ENCODE measurements at regions not wholly inside any gene's neighbourhood (a gene's known extent, or its start where the extent isn't known, plus 50 kb on each side); places are given as distances from the start of the nearest gene placed in this dataset.
A peak's percentile ranks its signal among the peaks of the same experiment; 100 is the strongest.
"Not testable (repeated sequence)": the region's sequence is repeated elsewhere in the genome, so short reads cannot be mapped to it uniquely, and the experiment has no call there.

- no peak overlapping the region for H3K4me3 ChIP-seq (replicated peaks in 1 of 4; ENCODE audit: control extremely low read depth in 1 of 4, insufficient read depth in 1 of 4, low read depth in 3 of 4, low read length in 4 of 4)
- no peaks in the 10 kb centered on the region for H3K9me3 ChIP-seq (ENCODE audit: control insufficient read depth, insufficient read depth, low read depth, low read length)
- TF ChIP-seq EZH2 (IDR thresholded peaks at IDR 0.05; ENCODE audit: low read length, missing control alignments) (no peak), CTCF (conservative IDR thresholded peaks at IDR 0.05 in 1 of 2, IDR thresholded peaks at IDR 0.05 in 1 of 2; ENCODE audit: low read depth in 1 of 2, low read length in 2 of 2) (no peak)
- H3K27ac ChIP-seq (ENCODE audit: insufficient read depth, low read length) = no peak overlapping the region
- H2AFZ ChIP-seq (ENCODE audit: low read length) = no peak overlapping the region
- H3K4me1 ChIP-seq (ENCODE audit: control insufficient read depth, extremely low read depth, insufficient read depth, low read length) = no peaks in the 10 kb centered on the region
- no peak overlapping the region for H3K4me2 ChIP-seq (ENCODE audit: extremely low read depth, insufficient read depth, low read length)
- H3K79me2 ChIP-seq (ENCODE audit: control insufficient read depth, insufficient read depth, low read length) = no peaks in the 10 kb centered on the region
- no peaks in the 10 kb centered on the region for H3K36me3 ChIP-seq (ENCODE audit: control insufficient read depth, insufficient read depth, low read length)
- DNase-seq (ENCODE audit: low read depth in 2 of 2) = peak in 1 of 2 donors; percentile 47
- no peaks in the 10 kb centered on the region for H3K27me3 ChIP-seq (ENCODE audit: control insufficient read depth, insufficient read depth, low read length)
- no peaks in the 10 kb centered on the region for H4K20me1 ChIP-seq (ENCODE audit: control insufficient read depth, extremely low read depth, insufficient read depth, low read length)
- no peak overlapping the region for H3K9ac ChIP-seq (ENCODE audit: insufficient read depth, low read length)
Observed at GRCh38 chr10:25867321-25867720, 66.7 kb upstream of the MYO3A start.

- Histone ChIP-seq H3K4me3 (replicated peaks in 1 of 4; ENCODE audit: control extremely low read depth in 1 of 4, insufficient read depth in 1 of 4, low read depth in 3 of 4, low read length in 4 of 4) (no peak overlapping the region), H4K20me1 (ENCODE audit: control insufficient read depth, extremely low read depth, insufficient read depth, low read length) (no peaks in the 10 kb centered on the region), H2AFZ (ENCODE audit: low read length) (no peak overlapping the region), H3K27me3 (ENCODE audit: control insufficient read depth, insufficient read depth, low read length) (no peaks in the 10 kb centered on the region), H3K27ac (ENCODE audit: insufficient read depth, low read length) (no peak overlapping the region), H3K79me2 (ENCODE audit: control insufficient read depth, insufficient read depth, low read length) (no peaks in the 10 kb centered on the region), H3K4me2 (ENCODE audit: extremely low read depth, insufficient read depth, low read length) (no peak overlapping the region), H3K36me3 (ENCODE audit: control insufficient read depth, insufficient read depth, low read length) (no peaks in the 10 kb centered on the region), H3K4me1 (ENCODE audit: control insufficient read depth, extremely low read depth, insufficient read depth, low read length) (no peaks in the 10 kb centered on the region), H3K9me3 (ENCODE audit: control insufficient read depth, insufficient read depth, low read depth, low read length) (no peaks in the 10 kb centered on the region), H3K9ac (ENCODE audit: insufficient read depth, low read length) (no peak overlapping the region)
- no peak for DNase-seq (ENCODE audit: low read depth in 2 of 2)
- TF ChIP-seq CTCF (conservative IDR thresholded peaks at IDR 0.05 in 1 of 2, IDR thresholded peaks at IDR 0.05 in 1 of 2; ENCODE audit: low read depth in 1 of 2, low read length in 2 of 2) (no peak), EZH2 (IDR thresholded peaks at IDR 0.05; ENCODE audit: low read length, missing control alignments) (no peak)
Observed at GRCh38 chr10:25869067-25869591, 64.9 kb upstream of the MYO3A start.

- no peaks in the 10 kb centered on the region for H3K79me2 ChIP-seq (ENCODE audit: control insufficient read depth, insufficient read depth, low read length)
- TF ChIP-seq EZH2 (IDR thresholded peaks at IDR 0.05; ENCODE audit: low read length, missing control alignments) = no peak
- TF ChIP-seq CTCF (conservative IDR thresholded peaks at IDR 0.05 in 1 of 2, IDR thresholded peaks at IDR 0.05 in 1 of 2; ENCODE audit: low read depth in 1 of 2, low read length in 2 of 2) = no peak
- H3K36me3 ChIP-seq (ENCODE audit: control insufficient read depth, insufficient read depth, low read length) = no peaks in the 10 kb centered on the region
- H3K4me2 ChIP-seq (ENCODE audit: extremely low read depth, insufficient read depth, low read length) = no peak overlapping the region
- no peak overlapping the region for H3K4me3 ChIP-seq (replicated peaks in 1 of 4; ENCODE audit: control extremely low read depth in 1 of 4, insufficient read depth in 1 of 4, low read depth in 3 of 4, low read length in 4 of 4)
- H3K27ac ChIP-seq (ENCODE audit: insufficient read depth, low read length) = no peak overlapping the region
- no peak overlapping the region for H2AFZ ChIP-seq (ENCODE audit: low read length)
- no peak for DNase-seq (ENCODE audit: low read depth in 2 of 2)
- H3K9me3 ChIP-seq (ENCODE audit: control insufficient read depth, insufficient read depth, low read depth, low read length) = no peaks in the 10 kb centered on the region
- no peaks in the 10 kb centered on the region for H3K4me1 ChIP-seq (ENCODE audit: control insufficient read depth, extremely low read depth, insufficient read depth, low read length)
- H3K27me3 ChIP-seq (ENCODE audit: control insufficient read depth, insufficient read depth, low read length) = no peaks in the 10 kb centered on the region
- H4K20me1 ChIP-seq (ENCODE audit: control insufficient read depth, extremely low read depth, insufficient read depth, low read length) = no peaks in the 10 kb centered on the region
- H3K9ac ChIP-seq (ENCODE audit: insufficient read depth, low read length) = no peak overlapping the region
Observed at GRCh38 chr10:25869609-25870008, 64.4 kb upstream of the MYO3A start.

- not testable (repeated sequence) for H4K20me1 ChIP-seq (ENCODE audit: control insufficient read depth, extremely low read depth, insufficient read depth, low read length); H3K4me3 ChIP-seq (replicated peaks in 1 of 4; ENCODE audit: control extremely low read depth in 1 of 4, insufficient read depth in 1 of 4, low read depth in 3 of 4, low read length in 4 of 4); H3K36me3 ChIP-seq (ENCODE audit: control insufficient read depth, insufficient read depth, low read length); H3K4me1 ChIP-seq (ENCODE audit: control insufficient read depth, extremely low read depth, insufficient read depth, low read length); H3K27me3 ChIP-seq (ENCODE audit: control insufficient read depth, insufficient read depth, low read length); H3K79me2 ChIP-seq (ENCODE audit: control insufficient read depth, insufficient read depth, low read length); H3K9ac ChIP-seq (ENCODE audit: insufficient read depth, low read length); H3K9me3 ChIP-seq (ENCODE audit: control insufficient read depth, insufficient read depth, low read depth, low read length); H3K27ac ChIP-seq (ENCODE audit: insufficient read depth, low read length); H3K4me2 ChIP-seq (ENCODE audit: extremely low read depth, insufficient read depth, low read length); H2AFZ ChIP-seq (ENCODE audit: low read length); DNase-seq (ENCODE audit: low read depth in 2 of 2)
Observed at GRCh38 chr10:25874402-25874801, 59.6 kb upstream of the MYO3A start.

Measured in fibroblast of lung (primary cell).